Neural cell (in vitro differentiated cells): ENCODE measurements at regions not wholly inside any gene's neighbourhood (a gene's known extent, or its start where the extent isn't known, plus 50 kb on each side); places are given as distances from the start of the nearest gene placed in this dataset.

ENCODE experiments used
- H2AFZ ChIP-seq: fragments of 200-600, 300-800 bp; sonication (generic), shearing (Covaris generic); 2 replicates; pipeline ENCODE4 v1.6.0; 2014; ENCODE audit warnings: low read depth, mild to moderate bottlenecking, antibody characterized with exemption, low read length, moderate library complexity
- H3F3A ChIP-seq: fragments of 200-600 bp; shearing (Covaris generic); 2 replicates; pipeline ENCODE4 v1.6.1; 2016; ENCODE audit warnings: mild to moderate bottlenecking, moderate library complexity, mixed read lengths, antibody characterized with exemption, low read length; ENCODE audit not compliant: insufficient read depth, poor library complexity, severe bottlenecking
- H3K27ac ChIP-seq: fragments of 200-600, 300-800 bp; sonication (generic), shearing (Covaris generic); 2 replicates; pipeline ENCODE4 v1.5.1; 2014; ENCODE audit warnings: mild to moderate bottlenecking, low read length, moderate library complexity
- H3K27me3 ChIP-seq: fragments of 300-800, 200-600 bp; sonication (generic), shearing (Covaris generic); 2 replicates; pipeline ENCODE4 v1.6.0; 2014; ENCODE audit warnings: mild to moderate bottlenecking, low read depth, low read length, moderate library complexity; ENCODE audit not compliant: insufficient read depth
- H3K36me3 ChIP-seq: fragments of 300-800, 200-600 bp; sonication (generic), shearing (Covaris generic); 2 replicates; pipeline ENCODE4 v1.5.1; 2014; ENCODE audit warnings: mild to moderate bottlenecking, antibody characterized with exemption, low read length, moderate library complexity; ENCODE audit not compliant: insufficient read depth
- H3K4me2 ChIP-seq: fragments of 300-800, 200-600 bp; sonication (generic), shearing (Covaris generic); 2 replicates; pipeline ENCODE4 v1.6.0; 2014; ENCODE audit warnings: mild to moderate bottlenecking, low read length
- H3K4me3 ChIP-seq: fragments of 300-800, 200-600 bp; sonication (generic), shearing (Covaris generic); 2 replicates; pipeline ENCODE4 v1.5.1; 2014; ENCODE audit warnings: mild to moderate bottlenecking, low read length, moderate library complexity
- H3K79me2 ChIP-seq: fragments of 200-600 bp; shearing (Covaris generic); replicated peaks from 2 replicates; pipeline ENCODE4 v1.6.0; 2014; ENCODE audit warnings: mild to moderate bottlenecking, low read length, moderate library complexity; ENCODE audit not compliant: insufficient read depth
- H3K9ac ChIP-seq: fragments of 300-800, 200-600 bp; sonication (generic), shearing (Covaris generic); 2 replicates; pipeline ENCODE4 v1.6.1; 2016; ENCODE audit warnings: mild to moderate bottlenecking, low read length, mixed read lengths
- H3K9me2 ChIP-seq: fragments of 200-600 bp; shearing (Covaris generic); 2 replicates; pipeline ENCODE4 v1.6.1; 2016; ENCODE audit warnings: mild to moderate bottlenecking, low read length, mixed read lengths; ENCODE audit not compliant: insufficient read depth
- H3K9me3 ChIP-seq: fragments of 200-600, 300-800 bp; sonication (generic), shearing (Covaris generic); 2 replicates; pipeline ENCODE4 v1.6.1; 2016; ENCODE audit warnings: mild to moderate bottlenecking, mixed run types, low read length, moderate library complexity, mixed read lengths
- H4K20me1 ChIP-seq: fragments of 200-600 bp; shearing (Covaris generic); 2 replicates; pipeline ENCODE4 v1.6.1; 2016; ENCODE audit warnings: mild to moderate bottlenecking, mixed run types; ENCODE audit not compliant: insufficient read depth
- CTCF ChIP-seq: fragments of 450-650 bp; IDR thresholded peaks from 2 replicates; pipeline ENCODE4 v1.5.1; 2014; ENCODE audit warnings: antibody characterized with exemption, mild to moderate bottlenecking, moderate library complexity; ENCODE audit not compliant: poor library complexity, severe bottlenecking
- EP300 ChIP-seq: fragments of 450-650 bp; conservative IDR thresholded peaks from 2 replicates; pipeline ENCODE4 v1.6.1; 2014; ENCODE audit warnings: antibody characterized with exemption, mild to moderate bottlenecking, moderate library complexity; ENCODE audit not compliant: poor library complexity, severe bottlenecking
- EZH2 ChIP-seq: fragments of 200-600, 300-800 bp; shearing (Covaris generic), sonication (generic); IDR thresholded peaks from 2 replicates; pipeline ENCODE4 v1.6.1; 2014; ENCODE audit warnings: antibody characterized with exemption, low read length, borderline replicate concordance, mild to moderate bottlenecking; ENCODE audit not compliant: insufficient read depth, poor library complexity, severe bottlenecking
- MXI1 ChIP-seq: fragments of 450-650 bp; conservative IDR thresholded peaks from 2 replicates; pipeline ENCODE4 v1.6.1; 2014; ENCODE audit warnings: antibody characterized with exemption, mild to moderate bottlenecking; ENCODE audit not compliant: poor library complexity, severe bottlenecking
- POLR2AphosphoS5 ChIP-seq: IDR thresholded peaks from 2 replicates; pipeline ENCODE4 v1.6.1; 2012
- RAD21 ChIP-seq: fragments of 450-650 bp; conservative IDR thresholded peaks from 2 replicates; pipeline ENCODE4 v1.6.1; 2014; ENCODE audit warnings: antibody characterized with exemption, mild to moderate bottlenecking, moderate library complexity
- REST ChIP-seq: IDR thresholded peaks from 2 replicates; pipeline ENCODE4 v1.6.1; 2012; ENCODE audit warnings: borderline replicate concordance
- SMC3 ChIP-seq: fragments of 450-650 bp; conservative IDR thresholded peaks from 2 replicates; pipeline ENCODE4 v1.6.1; 2014; ENCODE audit warnings: antibody characterized with exemption, mild to moderate bottlenecking, moderate library complexity; ENCODE audit not compliant: poor library complexity
- TAF1 ChIP-seq: IDR thresholded peaks from 2 replicates; pipeline ENCODE4 v1.6.1; 2012; ENCODE audit warnings: low read depth

GRCh38 chr1:190665045-190665444 is 187.4 kb upstream of the BRINP3 start:
- H3K9ac ChIP-seq: no peak overlapping the region
- H4K20me1 ChIP-seq: no peaks in the 10 kb centered on the region
- no peaks in the 10 kb centered on the region for H3K79me2 ChIP-seq
- H3K9me2 ChIP-seq: no peaks in the 10 kb centered on the region
- no peak overlapping the region for H2AFZ ChIP-seq
- TF ChIP-seq EP300 (no peak), CTCF (no peak), RAD21 (no peak)
- no peak overlapping the region for H3K4me3 ChIP-seq
- no peaks in the 10 kb centered on the region for H3K27me3 ChIP-seq
- H3K27ac ChIP-seq: no peak overlapping the region
- no peaks in the 10 kb centered on the region for H3K9me3 ChIP-seq
- no peaks in the 10 kb centered on the region for H3K36me3 ChIP-seq
- H3K4me2 ChIP-seq: no peak overlapping the region
- H3F3A ChIP-seq: no peaks in the 10 kb centered on the region

- H3K4me3 ChIP-seq: no peak overlapping the region
- no peak overlapping the region for H3K9ac ChIP-seq
- H3K27ac ChIP-seq: no peak overlapping the region
- no peaks in the 10 kb centered on the region for H3K79me2 ChIP-seq
- H3K27me3 ChIP-seq: no peaks in the 10 kb centered on the region
- H3K9me2 ChIP-seq: no peaks in the 10 kb centered on the region
- H4K20me1 ChIP-seq: no peaks in the 10 kb centered on the region
- no peaks in the 10 kb centered on the region for H3K9me3 ChIP-seq
- no peaks in the 10 kb centered on the region for H3K36me3 ChIP-seq
- TF ChIP-seq SMC3: no peak
- TF ChIP-seq REST: no peak
- TF ChIP-seq RAD21: no peak
- TF ChIP-seq POLR2AphosphoS5: no peak
- TF ChIP-seq EZH2: no peak
- TF ChIP-seq EP300: no peak
- TF ChIP-seq TAF1: no peak
- no peak for TF ChIP-seq CTCF
- TF ChIP-seq MXI1: no peak
- H3K4me2 ChIP-seq: no peak overlapping the region
- H3F3A ChIP-seq: no peaks in the 10 kb centered on the region
- H2AFZ ChIP-seq: no peak overlapping the region
Observed at GRCh38 chr1:190667914-190668313, 190.2 kb upstream of the BRINP3 start.
